ENCODE measurements at regions not wholly inside any gene's neighbourhood (a gene's known extent, or its start where the extent isn't known, plus 50 kb on each side); places are given as distances from the start of the nearest gene placed in this dataset.

DNA sequence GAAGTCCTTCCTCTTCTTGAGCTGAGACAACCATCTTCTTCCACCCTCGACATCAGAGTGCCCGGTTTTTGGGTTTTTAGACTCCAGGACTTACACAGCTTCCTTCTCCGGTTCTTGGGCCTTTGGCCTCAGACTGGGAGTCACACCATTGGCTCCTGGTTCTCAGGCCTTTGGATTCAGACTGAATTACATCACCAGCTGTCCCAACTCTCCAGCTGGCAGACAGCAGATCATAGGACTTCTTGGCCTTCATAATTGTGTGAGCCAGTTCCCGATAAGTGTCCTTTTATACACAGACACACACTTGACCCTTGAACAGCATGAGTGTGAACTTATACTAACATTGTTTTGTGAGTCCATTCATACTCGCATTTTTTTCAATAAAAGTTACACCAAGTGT is 166.0 kb upstream of the UBL3 start:
- DNase-seq (no peak), FAIRE-seq (no peak)
- H3K27ac ChIP-seq (ENCODE audit: low read depth in 2 of 2, low read length in 2 of 2) = no peak overlapping the region
- H3K9ac ChIP-seq (ENCODE audit: low read length in 3 of 3) = no peak overlapping the region
- no peaks in the 10 kb centered on the region for H3K9me3 ChIP-seq (ENCODE audit: control insufficient read depth in 2 of 3, insufficient read depth in 1 of 3, low read length in 3 of 3)
- no peak overlapping the region for H3K4me3 ChIP-seq (ENCODE audit: low read length in 3 of 3)
- TF ChIP-seq, protein P1, sequence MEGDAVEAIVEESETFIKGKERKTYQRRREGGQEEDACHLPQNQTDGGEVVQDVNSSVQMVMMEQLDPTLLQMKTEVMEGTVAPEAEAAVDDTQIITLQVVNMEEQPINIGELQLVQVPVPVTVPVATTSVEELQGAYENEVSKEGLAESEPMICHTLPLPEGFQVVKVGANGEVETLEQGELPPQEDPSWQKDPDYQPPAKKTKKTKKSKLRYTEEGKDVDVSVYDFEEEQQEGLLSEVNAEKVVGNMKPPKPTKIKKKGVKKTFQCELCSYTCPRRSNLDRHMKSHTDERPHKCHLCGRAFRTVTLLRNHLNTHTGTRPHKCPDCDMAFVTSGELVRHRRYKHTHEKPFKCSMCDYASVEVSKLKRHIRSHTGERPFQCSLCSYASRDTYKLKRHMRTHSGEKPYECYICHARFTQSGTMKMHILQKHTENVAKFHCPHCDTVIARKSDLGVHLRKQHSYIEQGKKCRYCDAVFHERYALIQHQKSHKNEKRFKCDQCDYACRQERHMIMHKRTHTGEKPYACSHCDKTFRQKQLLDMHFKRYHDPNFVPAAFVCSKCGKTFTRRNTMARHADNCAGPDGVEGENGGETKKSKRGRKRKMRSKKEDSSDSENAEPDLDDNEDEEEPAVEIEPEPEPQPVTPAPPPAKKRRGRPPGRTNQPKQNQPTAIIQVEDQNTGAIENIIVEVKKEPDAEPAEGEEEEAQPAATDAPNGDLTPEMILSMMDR (IDR thresholded peaks at IDR 0.05; ENCODE audit: borderline replicate concordance, extremely low read depth, insufficient read depth) = no peak
- H3K27me3 ChIP-seq (ENCODE audit: control insufficient read depth, insufficient read depth, low read length) = no peaks in the 10 kb centered on the region
- intact Hi-C loops (cut with DNase I) = no loop called here
- no peaks in the 10 kb centered on the region for H3K36me3 ChIP-seq (ENCODE audit: control insufficient read depth in 2 of 3, insufficient read depth in 3 of 3, low read length in 3 of 3)
- no peaks in the 10 kb centered on the region for H3K4me1 ChIP-seq (ENCODE audit: control insufficient read depth in 2 of 3, insufficient read depth in 2 of 3, low read depth in 1 of 3, low read length in 3 of 3)

DNA sequence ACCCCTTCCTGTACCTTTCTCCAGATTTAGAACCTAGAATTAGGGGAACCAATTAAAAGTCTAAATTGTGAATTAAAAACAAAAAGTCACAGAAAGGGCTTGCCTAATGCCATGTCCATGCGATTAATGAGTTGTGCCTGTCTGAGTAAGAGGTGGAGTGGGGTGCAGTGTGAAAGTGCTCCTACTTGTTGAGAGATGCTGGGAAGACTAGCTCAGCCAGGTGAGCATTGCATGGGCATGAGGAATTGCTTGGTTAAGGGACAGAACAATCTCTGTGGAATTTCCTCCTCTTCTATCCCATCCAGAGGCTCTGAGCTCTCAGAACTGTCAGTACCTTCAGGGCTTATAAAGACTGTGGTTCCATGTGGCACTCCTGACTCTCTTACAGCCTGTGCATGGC is 159.0 kb upstream of the UBL3 start:
- Histone ChIP-seq H3K4me1 (ENCODE audit: control insufficient read depth in 2 of 3, insufficient read depth in 2 of 3, low read depth in 1 of 3, low read length in 3 of 3) (no peaks in the 10 kb centered on the region), H3K27ac (ENCODE audit: low read depth in 2 of 2, low read length in 2 of 2) (no peak overlapping the region), H3K9ac (ENCODE audit: low read length in 3 of 3) (no peak overlapping the region), H3K36me3 (ENCODE audit: control insufficient read depth in 2 of 3, insufficient read depth in 3 of 3, low read length in 3 of 3) (no peaks in the 10 kb centered on the region), H3K27me3 (ENCODE audit: control insufficient read depth, insufficient read depth, low read length) (no peaks in the 10 kb centered on the region), H3K9me3 (ENCODE audit: control insufficient read depth in 2 of 3, insufficient read depth in 1 of 3, low read length in 3 of 3) (no peaks in the 10 kb centered on the region), H3K4me3 (ENCODE audit: low read length in 3 of 3) (no peak overlapping the region)
- DNase-seq (no peak), FAIRE-seq (no peak)
- intact Hi-C loops (cut with DNase I) = no loop called here
- TF ChIP-seq, protein P1 (IDR thresholded peaks at IDR 0.05; ENCODE audit: borderline replicate concordance, extremely low read depth, insufficient read depth) = no peak

DNA sequence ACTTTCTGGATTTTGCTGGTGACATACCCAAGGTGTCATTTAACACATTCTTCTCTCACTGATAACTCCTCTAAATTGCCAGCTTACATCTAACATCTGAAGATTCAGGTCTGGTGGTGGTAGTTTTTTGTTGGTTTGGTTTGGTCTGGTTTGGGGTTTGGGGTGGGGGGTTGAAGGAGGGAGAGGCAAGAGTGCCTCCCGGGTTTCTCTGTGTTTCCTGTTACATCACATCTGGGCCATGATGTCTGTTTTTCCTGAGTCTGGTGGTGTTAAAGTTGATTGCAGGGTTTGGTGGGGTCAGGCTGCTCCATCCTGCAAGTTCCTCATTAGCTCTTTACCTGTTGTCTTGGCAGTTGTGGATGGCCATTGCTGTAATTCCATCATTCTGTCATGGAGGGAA is 155.8 kb upstream of the UBL3 start:
- DNase-seq (no peak), FAIRE-seq (no peak)
- Histone ChIP-seq H3K9ac (ENCODE audit: low read length in 3 of 3) (no peak overlapping the region), H3K4me3 (ENCODE audit: low read length in 3 of 3) (no peak overlapping the region), H3K27ac (ENCODE audit: low read depth in 2 of 2, low read length in 2 of 2) (no peak overlapping the region), H3K4me1 (ENCODE audit: control insufficient read depth in 2 of 3, insufficient read depth in 2 of 3, low read depth in 1 of 3, low read length in 3 of 3) (no peaks in the 10 kb centered on the region), H3K27me3 (ENCODE audit: control insufficient read depth, insufficient read depth, low read length) (no peaks in the 10 kb centered on the region), H3K36me3 (ENCODE audit: control insufficient read depth in 2 of 3, insufficient read depth in 3 of 3, low read length in 3 of 3) (no peaks in the 10 kb centered on the region), H3K9me3 (ENCODE audit: control insufficient read depth in 2 of 3, insufficient read depth in 1 of 3, low read length in 3 of 3) (no peaks in the 10 kb centered on the region)
- TF ChIP-seq, protein P1 (IDR thresholded peaks at IDR 0.05; ENCODE audit: borderline replicate concordance, extremely low read depth, insufficient read depth) = no peak
- intact Hi-C loops (cut with DNase I) = no loop called here

DNA sequence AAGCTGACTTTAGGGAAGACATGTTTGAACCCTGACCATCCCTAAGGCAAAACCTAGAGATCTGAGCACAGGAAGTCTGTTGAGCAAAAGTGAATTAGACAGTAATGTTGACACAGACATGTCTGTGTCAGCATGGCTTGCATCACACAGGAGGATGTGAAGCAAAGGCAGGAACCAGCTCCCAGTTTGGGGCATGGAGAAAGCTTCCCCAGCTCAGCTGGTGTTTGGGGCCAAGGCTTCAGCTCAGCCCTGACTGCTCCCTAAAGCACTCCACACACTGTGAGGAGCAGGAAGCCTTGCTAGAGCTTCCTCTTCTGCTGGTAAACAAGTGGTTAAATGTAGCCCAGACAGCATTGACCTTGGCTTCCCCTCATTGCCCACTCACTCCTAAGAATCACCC is 153.8 kb upstream of the UBL3 start:
- FAIRE-seq = no peak
- H3K27me3 ChIP-seq (ENCODE audit: control insufficient read depth, insufficient read depth, low read length) = no peaks in the 10 kb centered on the region
- no peak overlapping the region for H3K9ac ChIP-seq (ENCODE audit: low read length in 3 of 3)
- H3K27ac ChIP-seq (ENCODE audit: low read depth in 2 of 2, low read length in 2 of 2) = no peak overlapping the region
- TF ChIP-seq, protein P1 (IDR thresholded peaks at IDR 0.05; ENCODE audit: borderline replicate concordance, extremely low read depth, insufficient read depth) = no peak
- no peak for DNase-seq
- no peaks in the 10 kb centered on the region for H3K4me1 ChIP-seq (ENCODE audit: control insufficient read depth in 2 of 3, insufficient read depth in 2 of 3, low read depth in 1 of 3, low read length in 3 of 3)
- no peaks in the 10 kb centered on the region for H3K36me3 ChIP-seq (ENCODE audit: control insufficient read depth in 2 of 3, insufficient read depth in 3 of 3, low read length in 3 of 3)
- H3K9me3 ChIP-seq (ENCODE audit: control insufficient read depth in 2 of 3, insufficient read depth in 1 of 3, low read length in 3 of 3) = no peaks in the 10 kb centered on the region
- H3K4me3 ChIP-seq (ENCODE audit: low read length in 3 of 3) = no peak overlapping the region
- intact Hi-C loops (cut with DNase I) = no loop called here

Data from kidney (tissue), 13 donors.